T-helper 9 cell (primary cell): ENCODE measurements at regions not wholly inside any gene's neighbourhood (a gene's known extent, or its start where the extent isn't known, plus 50 kb on each side); places are given as distances from the start of the nearest gene placed in this dataset.
"Not testable (repeated sequence)": the region's sequence is repeated elsewhere in the genome, so short reads cannot be mapped to it uniquely, and the experiment has no call there.

Experiments
- DNase-seq: peaks from one replicate; pipeline ENCODE4 v3.0.0-alpha.2; 2020

GRCh38 chr1:200281201-200281835 lies 128.5 kb downstream of the ZNF281 start:
- DNase-seq: no peak

- DNase-seq: peak; percentile 11
These were observed 129.9 kb downstream of the ZNF281 start for GRCh38 chr1:200279810-200280411.

- DNase-seq: no peak
These were observed 133.9 kb downstream of the ZNF281 start for GRCh38 chr1:200275816-200276453.

- no peak for DNase-seq
These were observed 134.4 kb downstream of the ZNF281 start for GRCh38 chr1:200275415-200275814.

GRCh38 chr1:200274116-200274515 lies 135.7 kb downstream of the ZNF281 start:
- DNase-seq: no peak

GRCh38 chr1:200272481-200273068 lies 137.3 kb downstream of the ZNF281 start:
- no peak for DNase-seq

- no peak for DNase-seq
These were observed 140.6 kb downstream of the ZNF281 start for GRCh38 chr1:200269256-200269655.

GRCh38 chr1:200267937-200268336 lies 141.9 kb downstream of the ZNF281 start:
- no peak for DNase-seq

GRCh38 chr1:200267458-200267857 lies 142.4 kb downstream of the ZNF281 start:
- DNase-seq: no peak

GRCh38 chr1:200266871-200267270 lies 143.0 kb downstream of the ZNF281 start:
- DNase-seq: no peak

- no peak for DNase-seq
These were observed 144.0 kb downstream of the ZNF281 start for GRCh38 chr1:200265881-200266280.

GRCh38 chr1:200265104-200265503 lies 144.7 kb downstream of the ZNF281 start:
- no peak for DNase-seq

- no peak for DNase-seq
These were observed 146.6 kb downstream of the ZNF281 start for GRCh38 chr1:200263203-200263602.

- DNase-seq: no peak
These were observed 147.4 kb downstream of the ZNF281 start for GRCh38 chr1:200262326-200262965.

GRCh38 chr1:200260597-200261335 lies 149.1 kb downstream of the ZNF281 start:
- DNase-seq: no peak

GRCh38 chr1:200258447-200259375 lies 151.1 kb downstream of the ZNF281 start:
- DNase-seq: no peak

GRCh38 chr1:200257235-200257634 lies 152.6 kb downstream of the ZNF281 start:
- no peak for DNase-seq

GRCh38 chr1:200254602-200255001 lies 155.2 kb downstream of the ZNF281 start:
- not testable (repeated sequence) for DNase-seq

- DNase-seq: no peak
These were observed 155.9 kb downstream of the ZNF281 start for GRCh38 chr1:200253774-200254495.

GRCh38 chr1:200252531-200252930 lies 157.3 kb downstream of the ZNF281 start:
- no peak for DNase-seq

- DNase-seq: no peak
These were observed 159.4 kb downstream of the ZNF281 start for GRCh38 chr1:200250469-200250868.
